ENCODE measurements at regions not wholly inside any gene's neighbourhood (a gene's known extent, or its start where the extent isn't known, plus 50 kb on each side); places are given as distances from the start of the nearest gene placed in this dataset.

- intact Hi-C loops (cut with micrococcal nuclease), result loop anchor here (1.0 to 10.0 kb wide), 4 partner anchors 116 to 196 kb away; no protein-coding TSS in a partner anchor
These were observed 192.4 kb upstream of the GSE1 start for GRCh38 chr16:85420501-85421337.

- intact Hi-C loops (cut with micrococcal nuclease), result loop anchor here (2.0 to 10.0 kb wide), 2 partner anchors 117 to 133 kb away; no protein-coding TSS in a partner anchor
These were observed 191.6 kb upstream of the GSE1 start for GRCh38 chr16:85421338-85422195.

DNA sequence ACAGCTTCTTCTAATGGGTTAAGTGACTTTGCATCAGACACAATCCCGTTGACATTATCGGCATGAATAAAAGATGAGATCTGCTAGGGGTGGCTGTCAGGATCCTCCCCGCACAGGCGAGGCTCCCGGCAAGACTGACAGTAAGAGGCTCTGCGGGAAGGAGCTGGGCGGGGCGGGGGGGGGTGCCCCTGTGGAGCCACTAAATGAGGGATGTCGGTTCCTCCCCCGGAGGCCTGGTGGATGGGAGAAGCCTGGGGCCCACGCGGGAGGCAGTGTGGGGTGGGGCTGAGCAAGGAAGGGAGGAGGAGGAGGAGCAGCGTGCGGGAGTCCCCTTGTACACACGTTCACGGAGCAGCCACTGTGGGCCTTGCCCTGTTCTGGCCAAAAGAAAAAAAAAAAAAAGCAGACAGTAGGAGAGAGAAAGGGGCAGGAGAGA lies 190.9 kb upstream of the GSE1 start:
- intact Hi-C loops (cut with micrococcal nuclease), result loop anchor here (10.0 kb wide), 1 partner anchor 117 kb away; no protein-coding TSS in a partner anchor

- intact Hi-C loops (cut with micrococcal nuclease), result loop anchor here (10.0 kb wide), 1 partner anchor 118 kb away; no protein-coding TSS in a partner anchor
These were observed 190.2 kb upstream of the GSE1 start for GRCh38 chr16:85422632-85423550.

GRCh38 chr16:85423631-85424030 lies 189.5 kb upstream of the GSE1 start:
- intact Hi-C loops (cut with micrococcal nuclease), result loop anchor here (10.0 kb wide), 1 partner anchor 119 kb away; no protein-coding TSS in a partner anchor

GRCh38 chr16:85424260-85425073 lies 188.7 kb upstream of the GSE1 start:
- intact Hi-C loops (cut with micrococcal nuclease), result loop anchor here (10.0 kb wide), 1 partner anchor 120 kb away; no protein-coding TSS in a partner anchor

DNA sequence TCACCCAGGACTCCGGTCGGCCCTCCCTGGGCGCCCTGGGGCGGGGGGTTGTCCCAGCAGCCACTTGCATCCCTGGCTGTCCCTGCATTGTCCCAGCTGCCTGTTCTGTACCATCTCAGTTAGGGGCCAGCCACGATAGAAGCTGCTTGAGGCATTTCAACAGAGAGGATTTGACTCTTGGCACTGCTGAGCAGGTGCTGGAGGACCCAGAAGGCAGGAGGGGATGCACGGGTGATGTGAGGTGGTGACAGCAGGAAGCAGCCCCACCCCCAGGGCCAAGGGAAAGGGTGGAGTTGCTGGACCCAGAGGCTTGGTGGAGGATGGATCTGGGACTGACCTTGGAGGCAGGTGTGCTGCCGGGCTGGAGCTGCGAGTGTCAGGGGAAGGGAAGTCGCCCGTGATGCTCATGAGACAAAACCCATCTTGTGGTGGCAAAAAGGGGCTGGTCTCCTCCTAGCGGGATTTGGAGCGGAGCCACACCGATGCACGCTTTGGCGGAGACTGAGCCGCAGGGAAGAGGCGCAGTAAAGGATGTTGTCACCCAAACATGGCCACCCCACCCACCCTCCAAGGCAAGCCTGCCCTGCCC lies 188.0 kb upstream of the GSE1 start:
- intact Hi-C loops (cut with micrococcal nuclease), result loop anchor here (10.0 kb wide), 1 partner anchor 120 kb away; no protein-coding TSS in a partner anchor

DNA sequence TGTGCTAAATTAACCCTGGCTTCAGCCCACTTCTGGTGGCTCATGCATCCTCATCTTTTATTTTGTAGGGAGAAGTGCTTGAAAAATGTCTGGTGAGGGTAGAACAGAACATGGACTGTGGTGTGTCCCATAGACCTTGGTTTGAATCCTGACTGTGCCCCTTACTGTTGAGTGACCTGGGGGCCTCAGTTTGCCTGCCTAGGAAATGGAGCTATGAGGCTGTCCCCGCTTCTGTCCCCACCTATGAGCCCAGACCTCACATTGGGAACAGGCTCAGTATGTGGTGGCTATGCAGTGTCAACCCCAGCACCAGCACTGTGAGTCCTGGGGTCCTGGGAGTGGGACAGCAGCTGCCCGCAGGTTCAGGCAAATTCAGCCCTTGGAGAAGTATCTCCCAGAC lies 186.3 kb upstream of the GSE1 start:
- intact Hi-C loops (cut with micrococcal nuclease), result loop anchor here (10.0 kb wide), 1 partner anchor 122 kb away; no protein-coding TSS in a partner anchor

DNA sequence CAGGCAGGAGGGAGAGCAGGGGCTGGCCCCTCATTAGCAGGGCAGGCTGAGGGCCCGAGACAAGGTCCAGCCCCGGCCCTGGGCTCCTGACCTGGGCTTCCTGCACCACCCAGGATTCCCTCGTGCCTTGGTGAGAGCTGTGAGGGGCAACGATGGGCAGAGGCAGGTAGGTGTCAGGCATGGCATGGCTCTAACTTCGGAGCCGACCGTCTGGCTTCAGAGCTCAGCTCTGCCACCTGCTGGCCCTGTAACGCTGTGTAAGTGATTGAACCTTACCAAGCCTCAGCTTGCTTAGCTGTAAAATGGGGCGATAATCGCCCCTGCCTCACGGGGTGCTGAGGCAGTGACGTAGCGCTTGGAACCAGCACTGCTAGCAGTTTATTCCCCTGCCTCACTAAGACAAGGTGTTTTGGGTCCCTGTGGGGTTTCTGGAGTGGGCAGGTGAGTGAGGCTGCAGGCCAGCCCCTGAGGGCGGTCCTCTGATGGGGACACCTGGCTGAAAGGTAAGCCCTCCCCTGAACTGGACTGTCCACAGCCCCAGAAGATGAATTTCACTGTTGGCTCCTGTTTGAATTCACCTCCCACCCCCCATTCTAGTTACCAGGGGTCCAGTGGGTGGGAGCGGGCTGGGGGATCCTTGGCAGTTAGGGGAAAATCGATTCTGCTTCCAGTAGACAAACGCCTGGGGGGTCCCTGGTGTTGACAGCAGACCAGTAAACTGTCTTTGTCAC lies 184.8 kb upstream of the GSE1 start:
- intact Hi-C loops (cut with micrococcal nuclease), result loop anchor here (10.0 kb wide), 1 partner anchor 124 kb away; no protein-coding TSS in a partner anchor

GRCh38 chr16:85428899-85429775 lies 184.0 kb upstream of the GSE1 start:
- intact Hi-C loops (cut with micrococcal nuclease), result loop anchor here (10.0 kb wide), 1 partner anchor 124 kb away; no protein-coding TSS in a partner anchor

DNA sequence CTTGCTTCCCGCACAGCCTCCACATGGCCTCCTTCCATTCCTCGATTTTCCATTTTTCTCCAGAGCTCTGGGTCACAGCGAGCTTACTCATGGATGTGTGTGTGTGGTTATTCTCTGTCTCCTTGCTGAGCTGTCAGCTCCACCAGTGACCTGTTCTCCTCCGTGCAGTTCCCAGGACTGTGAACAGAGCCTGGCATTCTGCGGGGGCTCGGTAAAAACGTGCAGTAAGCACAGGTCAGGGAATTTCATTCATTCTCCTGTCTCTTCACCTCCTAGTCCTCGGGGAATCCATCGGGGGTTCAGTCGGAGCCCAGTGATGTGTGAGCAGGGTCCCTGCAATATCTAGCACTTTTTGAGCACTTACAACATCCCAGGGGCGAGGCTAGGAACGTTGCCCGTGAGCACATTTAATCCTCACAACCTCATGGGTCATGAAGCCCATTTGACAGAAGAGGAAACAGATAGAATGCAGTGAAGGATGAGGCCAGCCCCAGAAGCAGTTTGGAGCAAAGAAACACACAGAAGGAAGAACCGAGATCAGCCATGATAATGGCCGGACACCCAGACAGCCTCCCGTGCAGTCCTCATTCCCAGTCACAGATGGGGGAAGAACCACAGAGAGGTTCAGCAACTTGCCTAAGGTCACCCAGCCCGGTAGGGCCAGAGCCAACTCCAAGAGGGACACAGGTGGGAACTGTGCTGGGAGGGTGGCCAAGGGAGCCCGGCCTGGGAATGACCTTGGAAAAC lies 183.2 kb upstream of the GSE1 start:
- intact Hi-C loops (cut with micrococcal nuclease), result loop anchor here (10.0 kb wide), 1 partner anchor 125 kb away; no protein-coding TSS in a partner anchor

DNA sequence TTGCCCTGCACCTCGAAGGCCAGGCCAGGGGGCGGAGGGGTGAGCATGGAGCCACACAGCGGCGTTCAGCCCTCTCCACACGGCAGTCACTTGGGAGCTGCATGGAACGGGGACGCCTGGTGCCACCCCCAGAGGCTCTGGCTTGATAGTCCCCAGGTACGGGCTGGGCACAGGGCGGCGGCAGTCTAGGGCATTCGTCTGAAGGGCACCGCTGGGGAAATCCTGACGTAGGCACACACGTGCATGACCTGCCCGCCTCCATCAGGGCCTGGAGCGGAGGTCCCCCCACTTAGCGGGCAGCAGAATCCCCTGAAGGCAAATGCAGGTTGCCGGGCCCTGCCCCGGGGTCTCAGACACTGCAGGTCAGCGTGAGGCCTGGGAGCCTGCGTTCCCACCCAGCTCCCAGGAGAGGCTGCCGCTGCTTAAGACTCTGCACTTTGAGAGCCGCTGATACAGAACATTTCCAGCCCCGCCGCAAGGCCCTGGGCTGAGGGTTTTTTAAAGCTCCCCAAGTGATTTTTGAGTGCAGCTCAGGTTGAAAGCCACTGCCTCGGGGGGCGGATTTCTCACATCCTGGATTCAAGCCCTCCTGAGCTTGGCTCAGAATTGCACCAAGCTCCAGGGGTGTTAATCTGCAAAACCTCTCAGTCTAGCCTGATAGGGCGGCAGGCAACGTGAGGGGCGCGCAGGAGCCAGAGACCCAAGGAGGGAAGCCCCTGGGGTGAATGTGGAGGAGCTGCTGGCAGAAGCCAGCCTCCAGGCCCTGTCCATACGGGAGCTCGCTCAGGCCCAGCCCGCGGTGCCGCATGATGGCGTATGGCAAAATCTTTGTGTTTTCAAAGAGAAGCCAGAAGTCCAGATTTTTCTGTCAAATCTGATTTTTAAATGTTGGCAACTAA lies 182.3 kb upstream of the GSE1 start:
- intact Hi-C loops (cut with micrococcal nuclease), result no loop called here

DNA sequence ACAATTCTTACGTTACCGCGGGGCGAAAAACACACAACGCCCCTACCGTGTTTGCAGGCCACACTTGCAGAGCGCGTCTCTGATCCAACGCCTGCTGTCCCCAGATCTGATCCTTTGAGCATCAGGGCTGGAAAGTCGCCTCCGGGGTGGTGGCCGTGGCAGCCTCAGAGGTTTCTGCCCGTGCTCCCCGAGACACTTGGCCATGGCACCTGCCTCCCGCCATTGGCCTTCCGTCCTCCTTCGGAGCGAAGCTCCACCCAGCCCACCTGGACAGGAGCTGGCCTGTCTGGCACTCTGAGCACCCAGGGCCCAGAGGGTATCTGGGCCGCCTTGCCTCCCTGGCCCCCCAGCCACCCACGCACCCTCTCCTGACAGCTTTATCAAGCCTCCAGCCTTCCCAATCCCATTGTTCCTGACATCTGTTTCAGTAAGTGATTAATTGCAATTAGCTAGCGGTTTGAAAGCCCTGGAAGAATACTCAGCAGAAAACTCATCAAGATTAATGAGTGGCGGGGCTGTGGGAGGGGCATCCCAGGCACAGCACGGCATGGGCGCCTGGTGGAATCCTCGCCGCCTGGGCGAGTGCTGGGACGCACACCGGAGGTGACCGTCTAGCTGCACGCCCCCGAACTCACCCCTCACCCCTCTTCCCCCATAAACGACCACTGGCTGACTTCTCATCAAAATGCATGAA lies 181.5 kb upstream of the GSE1 start:
- intact Hi-C loops (cut with micrococcal nuclease), result no loop called here

GRCh38 chr16:85432606-85433005 lies 180.5 kb upstream of the GSE1 start:
- intact Hi-C loops (cut with micrococcal nuclease), result no loop called here

DNA sequence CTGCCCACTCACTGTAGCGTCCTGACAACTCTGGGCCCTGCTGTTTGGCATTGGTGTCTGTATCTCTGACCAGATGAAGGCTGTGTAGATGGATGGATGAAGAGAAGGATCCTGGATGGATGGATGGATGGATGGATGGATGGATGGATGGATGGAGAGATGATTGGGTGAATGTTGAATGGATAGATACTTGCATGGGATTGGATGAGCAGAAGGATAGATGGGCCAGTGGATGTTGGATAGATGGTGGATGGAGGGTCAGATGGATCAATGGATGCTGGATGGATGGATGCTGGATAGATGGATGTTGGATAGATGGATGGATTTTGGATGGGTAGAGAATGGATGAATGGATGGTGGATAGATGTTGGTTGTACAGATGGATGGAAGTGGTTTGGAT lies 179.6 kb upstream of the GSE1 start:
- intact Hi-C loops (cut with micrococcal nuclease), result no loop called here

Measured in T-helper 2 cell treated with Interferon-gamma antibody and Interleukin-4, amounts not matched to agents 100 ng/mL and 5 ng/mL, for 36 hours (primary cell).